ENCODE measurements at regions not wholly inside any gene's neighbourhood (a gene's known extent, or its start where the extent isn't known, plus 50 kb on each side); places are given as distances from the start of the nearest gene placed in this dataset.
"Not testable (repeated sequence)": the region's sequence is repeated elsewhere in the genome, so short reads cannot be mapped to it uniquely, and the experiment has no call there.

DNA sequence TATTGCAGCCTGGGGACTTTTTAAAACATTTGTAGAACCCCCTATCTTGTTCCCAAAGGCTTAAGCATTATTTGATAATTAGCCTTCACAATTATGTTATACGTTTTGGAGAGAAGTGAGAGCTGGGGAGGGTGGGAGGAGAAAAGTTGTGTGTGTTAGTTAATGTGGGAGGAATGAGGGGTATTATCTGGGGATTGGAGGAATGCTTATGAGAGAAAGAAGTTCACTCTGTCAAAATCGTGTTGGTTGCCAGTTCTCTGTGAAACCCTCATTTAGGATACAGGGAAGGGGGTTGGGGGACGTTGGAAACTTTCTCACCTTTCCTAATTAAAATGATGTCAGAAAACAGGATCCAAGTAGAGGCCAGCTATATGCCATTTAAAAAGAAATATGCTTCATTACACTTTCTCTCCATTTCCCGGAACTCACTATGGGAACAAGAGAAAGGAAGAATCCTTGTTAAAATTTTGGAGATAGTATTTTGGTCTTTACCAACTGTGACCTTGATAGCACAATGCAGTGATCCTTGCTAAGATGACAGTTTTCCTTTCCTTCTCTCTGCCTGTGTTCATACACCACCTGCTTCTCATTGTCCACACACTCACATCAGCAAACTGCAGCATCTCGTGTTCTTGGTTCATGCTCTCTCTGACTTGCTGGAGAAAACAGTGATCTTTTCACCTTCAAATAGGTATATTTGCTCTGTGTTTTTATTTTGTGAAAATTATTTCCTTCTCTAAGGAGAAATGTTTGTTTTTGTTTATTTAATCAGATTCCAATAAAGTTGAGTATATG lies 336.7 kb upstream of the CLINT1 start:
- 52 to 55% methylated on average over 5 of the region's 5 CpGs for WGBS, 2 donors
- no peaks in the 10 kb centered on the region for H3K9me3 ChIP-seq
- no peaks in the 10 kb centered on the region for H3K4me1 ChIP-seq
- ATAC-seq (no peak), DNase-seq (no peak)
- H3K27ac ChIP-seq, result no peak overlapping the region
- intact Hi-C loops (cut with DNase I), result no loop called here
- no peaks in the 10 kb centered on the region for H3K27me3 ChIP-seq
- no peak overlapping the region for H3K4me3 ChIP-seq
- TF ChIP-seq, protein P1, sequence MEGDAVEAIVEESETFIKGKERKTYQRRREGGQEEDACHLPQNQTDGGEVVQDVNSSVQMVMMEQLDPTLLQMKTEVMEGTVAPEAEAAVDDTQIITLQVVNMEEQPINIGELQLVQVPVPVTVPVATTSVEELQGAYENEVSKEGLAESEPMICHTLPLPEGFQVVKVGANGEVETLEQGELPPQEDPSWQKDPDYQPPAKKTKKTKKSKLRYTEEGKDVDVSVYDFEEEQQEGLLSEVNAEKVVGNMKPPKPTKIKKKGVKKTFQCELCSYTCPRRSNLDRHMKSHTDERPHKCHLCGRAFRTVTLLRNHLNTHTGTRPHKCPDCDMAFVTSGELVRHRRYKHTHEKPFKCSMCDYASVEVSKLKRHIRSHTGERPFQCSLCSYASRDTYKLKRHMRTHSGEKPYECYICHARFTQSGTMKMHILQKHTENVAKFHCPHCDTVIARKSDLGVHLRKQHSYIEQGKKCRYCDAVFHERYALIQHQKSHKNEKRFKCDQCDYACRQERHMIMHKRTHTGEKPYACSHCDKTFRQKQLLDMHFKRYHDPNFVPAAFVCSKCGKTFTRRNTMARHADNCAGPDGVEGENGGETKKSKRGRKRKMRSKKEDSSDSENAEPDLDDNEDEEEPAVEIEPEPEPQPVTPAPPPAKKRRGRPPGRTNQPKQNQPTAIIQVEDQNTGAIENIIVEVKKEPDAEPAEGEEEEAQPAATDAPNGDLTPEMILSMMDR (IDR thresholded peaks at IDR 0.05), result no peak
- TF ChIP-seq POLR2A (IDR thresholded peaks at IDR 0.05), result no peak
- no peaks in the 10 kb centered on the region for H3K36me3 ChIP-seq (replicated peaks in 1 of 2; ENCODE audit: insufficient read depth in 1 of 2, low read depth in 2 of 2)

DNA sequence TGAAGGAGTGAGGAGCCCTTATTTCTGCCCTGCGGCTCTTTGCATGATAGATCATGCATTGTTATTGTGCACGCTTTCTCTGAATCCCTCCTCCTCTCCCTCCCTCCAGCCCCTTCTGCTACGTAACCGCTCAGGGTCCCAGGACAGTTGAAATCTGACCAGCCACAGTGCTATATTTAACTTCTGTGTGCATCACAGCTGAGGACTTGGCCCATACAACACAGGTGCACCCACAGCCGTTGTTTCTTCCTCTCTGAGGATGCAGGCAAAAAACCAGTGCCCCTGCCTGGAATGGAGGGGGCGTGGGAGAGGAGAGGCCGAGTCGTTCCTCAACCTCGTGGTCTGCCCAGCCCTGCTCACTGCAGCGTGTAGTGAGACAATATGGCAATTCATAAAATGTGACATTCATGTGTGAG lies 335.6 kb upstream of the CLINT1 start:
- TF ChIP-seq POLR2A (IDR thresholded peaks at IDR 0.05), result no peak
- TF ChIP-seq, protein P1 (IDR thresholded peaks at IDR 0.05), result no peak
- no peaks in the 10 kb centered on the region for H3K9me3 ChIP-seq
- H3K4me1 ChIP-seq, result no peaks in the 10 kb centered on the region
- H3K36me3 ChIP-seq (replicated peaks in 1 of 2; ENCODE audit: insufficient read depth in 1 of 2, low read depth in 2 of 2), result no peaks in the 10 kb centered on the region
- WGBS, 2 donors, result 52 to 53% methylated on average over 10 of the region's 10 CpGs
- intact Hi-C loops (cut with DNase I), result no loop called here
- no peak overlapping the region for H3K27ac ChIP-seq
- ATAC-seq (no peak), DNase-seq (no peak)
- H3K27me3 ChIP-seq, result no peaks in the 10 kb centered on the region
- H3K4me3 ChIP-seq, result no peak overlapping the region

DNA sequence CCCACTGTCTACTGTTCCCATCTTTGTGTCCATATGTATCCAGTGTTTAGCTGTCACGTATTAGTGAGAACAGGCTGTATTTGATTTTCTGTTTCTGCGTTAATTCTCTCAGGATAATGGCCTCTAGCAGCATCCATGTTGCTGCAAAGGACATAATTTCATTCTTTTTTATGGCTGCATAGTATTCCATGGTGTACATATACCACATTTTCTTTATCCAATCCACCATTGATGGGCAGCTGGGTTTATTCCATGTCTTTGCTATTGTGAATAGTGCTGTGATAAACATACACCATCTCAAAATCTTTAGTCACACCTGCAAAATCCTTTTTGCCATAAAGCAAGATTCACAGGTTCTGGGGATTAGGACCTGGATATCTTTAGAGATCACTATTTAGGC lies 334.4 kb upstream of the CLINT1 start:
- H3K4me3 ChIP-seq; H3K9me3 ChIP-seq; H3K27ac ChIP-seq; DNase-seq; H3K27me3 ChIP-seq; H3K4me1 ChIP-seq; H3K36me3 ChIP-seq (replicated peaks in 1 of 2; ENCODE audit: insufficient read depth in 1 of 2, low read depth in 2 of 2); ATAC-seq; intact Hi-C loops (cut with DNase I): not testable (repeated sequence)
- WGBS, 2 donors, result 94 to 95% methylated on average over 2 of the region's 2 CpGs

DNA sequence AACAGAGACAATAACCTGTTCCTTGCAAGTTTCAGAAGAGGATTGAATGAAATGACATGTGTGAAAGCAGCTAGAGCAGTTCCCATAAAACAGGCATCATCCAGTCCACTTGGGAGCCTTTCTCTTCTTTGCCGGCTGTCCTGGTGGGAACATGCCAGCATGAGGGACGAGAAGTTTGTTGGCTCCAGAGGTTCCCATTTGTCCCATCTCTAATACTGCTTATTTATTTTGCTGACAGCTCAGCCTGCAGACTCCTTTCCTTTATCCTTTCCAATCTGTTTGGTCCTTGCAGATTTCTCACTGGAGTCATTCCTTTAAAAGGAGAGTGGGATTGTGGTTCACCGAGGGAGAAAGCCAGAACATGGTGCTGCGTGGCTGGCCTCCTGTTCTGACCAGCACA lies 321.5 kb upstream of the CLINT1 start:
- intact Hi-C loops (cut with DNase I), result no loop called here
- Histone ChIP-seq H3K9me3 (no peaks in the 10 kb centered on the region), H3K4me3 (no peak overlapping the region), H3K27ac (no peak overlapping the region), H3K27me3 (no peaks in the 10 kb centered on the region), H3K4me1 (peaks cover 5% of the 10 kb centered on the region), H3K36me3 (replicated peaks in 1 of 2; ENCODE audit: insufficient read depth in 1 of 2, low read depth in 2 of 2) (no peaks in the 10 kb centered on the region)
- ATAC-seq (no peak), DNase-seq (no peak)
- WGBS, 2 donors, result 84 to 93% methylated on average over 4 of the region's 4 CpGs
- TF ChIP-seq, protein P1 (IDR thresholded peaks at IDR 0.05), result no peak
- no peak for TF ChIP-seq POLR2A (IDR thresholded peaks at IDR 0.05)

DNA sequence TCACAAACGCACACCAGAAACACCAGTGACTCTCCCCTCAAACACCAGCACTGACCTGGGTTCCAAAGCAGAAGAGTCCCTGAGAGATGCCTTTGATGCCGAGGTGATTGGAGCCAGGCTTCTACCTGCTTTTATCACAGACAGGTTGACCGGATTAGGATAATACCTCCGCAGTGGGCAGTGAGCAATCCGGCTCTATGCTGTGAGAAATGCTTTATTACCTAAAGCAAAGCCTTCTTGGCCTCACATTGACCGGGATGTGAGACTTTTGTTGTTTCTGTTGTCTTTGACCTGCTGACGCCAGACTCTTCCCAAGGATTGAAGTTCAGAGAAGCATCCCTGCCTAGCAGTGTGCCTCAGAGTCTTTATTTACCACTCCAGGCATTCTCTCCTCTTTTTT lies 320.3 kb upstream of the CLINT1 start:
- intact Hi-C loops (cut with DNase I), result loop anchor here (10.0 kb wide), 1 partner anchor 516 kb away; no protein-coding TSS in a partner anchor
- DNase-seq (no peak), ATAC-seq (no peak)
- Histone ChIP-seq H3K27me3 (no peaks in the 10 kb centered on the region), H3K4me3 (no peak overlapping the region), H3K36me3 (replicated peaks in 1 of 2; ENCODE audit: insufficient read depth in 1 of 2, low read depth in 2 of 2) (no peaks in the 10 kb centered on the region), H3K4me1 (peaks cover 6% of the 10 kb centered on the region), H3K27ac (no peak overlapping the region), H3K9me3 (no peaks in the 10 kb centered on the region)
- WGBS, 2 donors, result 72 to 90% methylated on average over 7 of the region's 7 CpGs
- no peak for TF ChIP-seq POLR2A (IDR thresholded peaks at IDR 0.05)

DNA sequence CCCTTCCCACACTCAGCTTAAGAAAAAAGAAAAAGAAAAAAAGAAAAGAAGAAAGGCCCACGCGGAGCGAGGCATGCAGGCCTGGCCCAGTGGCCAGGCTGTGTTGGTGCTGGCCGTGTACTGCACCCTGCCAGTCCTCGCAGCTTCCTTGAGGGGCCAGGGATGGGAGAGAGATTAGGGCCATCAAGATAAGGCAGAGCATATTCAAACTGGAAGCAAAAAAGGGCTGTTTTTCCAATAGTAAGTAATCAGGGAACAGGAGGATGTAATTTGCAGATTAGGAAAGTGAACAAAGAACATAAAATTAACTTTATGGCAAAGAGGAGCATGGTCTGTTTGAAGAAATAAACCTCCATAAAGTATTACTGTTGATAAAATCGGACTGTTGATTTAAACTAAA lies 319.6 kb upstream of the CLINT1 start:
- H3K27ac ChIP-seq, result no peak overlapping the region
- no peak overlapping the region for H3K4me3 ChIP-seq
- H3K36me3 ChIP-seq (replicated peaks in 1 of 2; ENCODE audit: insufficient read depth in 1 of 2, low read depth in 2 of 2), result no peaks in the 10 kb centered on the region
- no peak for ATAC-seq
- TF ChIP-seq POLR2A (IDR thresholded peaks at IDR 0.05), result no peak
- intact Hi-C loops (cut with DNase I), result loop anchor here (10.0 kb wide), 1 partner anchor 516 kb away; no protein-coding TSS in a partner anchor
- no peaks in the 10 kb centered on the region for H3K27me3 ChIP-seq
- peaks cover 6% of the 10 kb centered on the region for H3K4me1 ChIP-seq
- WGBS, 2 donors, result 77 to 80% methylated on average over 6 of the region's 6 CpGs
- H3K9me3 ChIP-seq, result no peaks in the 10 kb centered on the region
- no peak for DNase-seq
